H9 (cell line): ENCODE measurements at regions not wholly inside any gene's neighbourhood (a gene's known extent, or its start where the extent isn't known, plus 50 kb on each side); places are given as distances from the start of the nearest gene placed in this dataset.

Experiments used
- DNase-seq: peaks from one replicate; pipeline ENCODE4 v3.0.0-alpha.2; 2017
- H2AFZ ChIP-seq: one replicate; pipeline ENCODE4 v1.6.1; 2013; ENCODE audit warnings: mild to moderate bottlenecking, low read length, control low read depth, moderate library complexity
- H2AK5ac ChIP-seq: 2 replicates; pipeline ENCODE4 v1.6.1; 2013; ENCODE audit warnings: low read length, control low read depth, mixed read lengths; ENCODE audit not compliant: insufficient read length
- H2BK120ac ChIP-seq: one replicate; pipeline ENCODE4 v1.6.1; 2013; ENCODE audit warnings: low read depth, mild to moderate bottlenecking, low read length, control low read depth, inconsistent platforms; ENCODE audit not compliant: poor library complexity, severe bottlenecking
- H2BK12ac ChIP-seq: 2 replicates; pipeline ENCODE4 v1.6.1; 2013; ENCODE audit warnings: low read length, control low read depth, mixed read lengths, low read depth; ENCODE audit not compliant: insufficient read length
- H2BK15ac ChIP-seq: 2 replicates; pipeline ENCODE4 v1.6.1; 2013; ENCODE audit warnings: low read depth, low read length, control low read depth
- H2BK20ac ChIP-seq: one replicate; pipeline ENCODE4 v1.6.1; 2013; ENCODE audit warnings: low read depth, mild to moderate bottlenecking, low read length, control low read depth, inconsistent platforms; ENCODE audit not compliant: poor library complexity, severe bottlenecking
- H2BK5ac ChIP-seq: 2 replicates; pipeline ENCODE4 v1.6.1; 2013; ENCODE audit warnings: low read length, control low read depth, mixed read lengths; ENCODE audit not compliant: insufficient read length
- H3K14ac ChIP-seq: 2 replicates; pipeline ENCODE4 v1.6.1; 2013; ENCODE audit warnings: low read length, control low read depth; ENCODE audit not compliant: insufficient read depth
- H3K18ac ChIP-seq: 2 replicates; pipeline ENCODE4 v1.6.1; 2013; ENCODE audit warnings: low read depth, mild to moderate bottlenecking, mixed read lengths, low read length, control low read depth; ENCODE audit not compliant: insufficient read length
- H3K23ac ChIP-seq: 2 replicates; pipeline ENCODE4 v1.6.1; 2013; ENCODE audit warnings: low read length, control low read depth, mixed read lengths, low read depth; ENCODE audit not compliant: insufficient read length
- H3K23me2 ChIP-seq: 2 replicates; pipeline ENCODE4 v1.6.1; 2013; ENCODE audit warnings: low read depth, mild to moderate bottlenecking, mixed read lengths, low read length, control low read depth; ENCODE audit not compliant: insufficient read length, poor library complexity, severe bottlenecking
- H3K27ac ChIP-seq: 2 replicates; pipeline ENCODE4 v1.5.1; 2013; ENCODE audit warnings: low read length, control low read depth, mixed read lengths, low read depth; ENCODE audit not compliant: insufficient read length
- H3K27me3 ChIP-seq: 2 replicates; pipeline ENCODE4 v1.6.1; 2013; ENCODE audit warnings: low read length, control low read depth, inconsistent platforms; ENCODE audit not compliant: insufficient read depth
- H3K4ac ChIP-seq: 2 replicates; pipeline ENCODE4 v1.6.1; 2013; ENCODE audit warnings: low read depth, mild to moderate bottlenecking, control low read depth, inconsistent platforms, low read length, moderate library complexity
- H3K4me1 ChIP-seq: 2 replicates; pipeline ENCODE4 v1.6.1; 2013; ENCODE audit warnings: low read length, control low read depth, inconsistent platforms; ENCODE audit not compliant: insufficient read depth
- H3K4me2 ChIP-seq: 2 replicates; pipeline ENCODE4 v1.6.1; 2013; ENCODE audit warnings: low read length, control low read depth, mixed read lengths; ENCODE audit not compliant: insufficient read length, insufficient read depth
- H3K56ac ChIP-seq: 2 replicates; pipeline ENCODE4 v1.6.1; 2013; ENCODE audit warnings: low read depth, mild to moderate bottlenecking, mixed read lengths, low read length, control low read depth; ENCODE audit not compliant: insufficient read length
- H3K79me1 ChIP-seq: 2 replicates; pipeline ENCODE4 v1.6.1; 2013; ENCODE audit warnings: low read depth, mild to moderate bottlenecking, moderate library complexity, low read length, control low read depth, inconsistent platforms; ENCODE audit not compliant: insufficient read depth, poor library complexity, severe bottlenecking
- H3K79me2 ChIP-seq: 2 replicates; pipeline ENCODE4 v1.6.1; 2013; ENCODE audit warnings: low read length, control low read depth, inconsistent platforms; ENCODE audit not compliant: insufficient read depth
- H3K9ac ChIP-seq: 2 replicates; pipeline ENCODE4 v1.6.1; 2013; ENCODE audit warnings: low read length, control low read depth, mixed read lengths; ENCODE audit not compliant: insufficient read length; ENCODE audit errors: extremely low read depth
- H3K9me3 ChIP-seq: one replicate; pipeline ENCODE4 v1.6.1; 2013; ENCODE audit warnings: low read depth, low read length, inconsistent platforms; ENCODE audit not compliant: control insufficient read depth
- H3T11ph ChIP-seq: one replicate; pipeline ENCODE4 v1.6.1; 2013; ENCODE audit warnings: mild to moderate bottlenecking, low read length, control low read depth, inconsistent platforms
- H4K20me1 ChIP-seq: one replicate; pipeline ENCODE4 v1.6.1; 2013; ENCODE audit not compliant: control insufficient read depth, insufficient read length, insufficient read depth
- H4K5ac ChIP-seq: 2 replicates; pipeline ENCODE4 v1.6.1; 2013; ENCODE audit warnings: low read depth, mild to moderate bottlenecking, mixed read lengths, low read length, control low read depth; ENCODE audit not compliant: insufficient read length
- H4K8ac ChIP-seq: replicated peaks from 2 replicates; pipeline ENCODE4 v1.6.1; 2013; ENCODE audit warnings: low read length, control low read depth, mixed read lengths, low read depth; ENCODE audit not compliant: insufficient read length
- H4K91ac ChIP-seq: 2 replicates; pipeline ENCODE4 v1.6.1; 2013; ENCODE audit warnings: low read depth, mild to moderate bottlenecking, moderate library complexity, mixed read lengths, low read length, control low read depth; ENCODE audit not compliant: insufficient read length
- H3K27ac Mint-ChIP-seq, 3 experiments: 2 replicates in 2 of 3; 3 replicates in 1 of 3; pipeline ENCODE4 v1.8.0; 2020 to 2021; ENCODE audit warnings: mixed read lengths in 3 of 3, mild to moderate bottlenecking in 1 of 3, moderate library complexity in 1 of 3
- H3K27me3 Mint-ChIP-seq: 2 replicates; pipeline ENCODE4 v1.8.0; 2021; ENCODE audit warnings: low read depth, mild to moderate bottlenecking, moderate library complexity, mixed read lengths
- H3K36me3 Mint-ChIP-seq, 3 experiments: 2 replicates in 2 of 3; 3 replicates in 1 of 3; pipeline ENCODE4 v1.8.0; 2020 to 2021; ENCODE audit warnings: low read depth in 3 of 3, mixed read lengths in 3 of 3; ENCODE audit not compliant: insufficient read depth in 1 of 3
- H3K4me1 Mint-ChIP-seq, 2 experiments: 2 replicates each; pipeline ENCODE4 v1.8.0; 2020; ENCODE audit warnings: mixed read lengths in 2 of 2
- H3K4me3 Mint-ChIP-seq, 2 experiments: 2 replicates in 1 of 2; 3 replicates in 1 of 2; pipeline ENCODE4 v1.8.0; 2020 to 2021; ENCODE audit warnings: mild to moderate bottlenecking in 2 of 2, mixed read lengths in 2 of 2, moderate library complexity in 1 of 2
- H3K9me3 Mint-ChIP-seq, 2 experiments: 2 replicates in 1 of 2; 3 replicates in 1 of 2; pipeline ENCODE4 v1.8.0; 2020; ENCODE audit warnings: mild to moderate bottlenecking in 2 of 2, mixed read lengths in 2 of 2, moderate library complexity in 1 of 2
- WGBS: extraction: QIAGEN DNeasy Blood & Tissue Kit; methylation state at CpG from one replicate; pipeline ENCODE4 v1.1.7; 2013; ENCODE audit warnings: missing lambda C conversion rate, low lambda C conversion rate, mixed read lengths; ENCODE audit not compliant: insufficient read length; ENCODE audit errors: extremely low coverage; 5-methylcytosine and 5-hydroxymethylcytosine counted together
- TF ChIP-seq, protein P1 (sequence below): fragments of 200-600 bp; sonication (generic); conservative IDR thresholded peaks from 3 replicates; pipeline ENCODE4 v1.8.0; 2021; ENCODE audit warnings: antibody characterized with exemption, mild to moderate bottlenecking

DNA sequence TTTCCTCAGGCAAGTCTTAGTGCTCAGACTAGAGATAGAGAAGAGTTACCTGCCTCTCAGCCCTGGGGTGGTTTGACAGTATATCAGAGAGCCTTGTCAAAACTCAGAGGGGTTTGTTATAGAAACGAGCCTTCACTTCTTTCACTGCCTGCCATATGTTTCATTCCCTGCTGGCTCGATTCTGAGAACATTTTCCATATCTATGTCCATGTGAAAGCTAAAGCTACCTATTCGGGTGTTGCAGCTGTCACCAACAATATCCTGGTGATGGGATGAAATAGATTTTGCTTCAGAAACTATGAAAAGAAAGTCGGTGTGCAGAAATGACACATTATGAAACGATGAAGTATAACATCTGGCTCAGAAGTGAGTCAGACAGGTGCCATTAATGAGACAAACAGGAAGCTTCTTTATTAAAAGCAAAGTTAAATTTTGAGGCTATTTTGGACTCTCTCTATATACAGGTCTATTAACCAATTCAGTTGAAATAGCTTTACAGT lies 56.1 kb upstream of the TANK start:
- H3K27me3 Mint-ChIP-seq: no peaks in the 10 kb centered on the region
- H3K4me1 Mint-ChIP-seq: peaks cover 6 to 9% of the 10 kb centered on the region in 2 experiments; a peak in 3 of 4 replicates
- Histone ChIP-seq H3K9ac (no peak overlapping the region), H3K4ac (no peak overlapping the region), H3K23me2 (no peaks in the 10 kb centered on the region), H3K23ac (no peak overlapping the region), H3K18ac (no peak overlapping the region), H2BK20ac (no peak overlapping the region), H2BK120ac (no peak overlapping the region), H2AK5ac (no peak overlapping the region), H4K20me1 (no peaks in the 10 kb centered on the region), H3K27me3 (no peaks in the 10 kb centered on the region), H3T11ph (no peak overlapping the region), H2BK15ac (no peak overlapping the region), H3K4me2 (no peak overlapping the region), H3K79me1 (no peaks in the 10 kb centered on the region), H3K27ac (no peak overlapping the region), H3K56ac (no peak overlapping the region), H4K91ac (no peak overlapping the region), H3K4me1 (no peaks in the 10 kb centered on the region), H3K14ac (no peak overlapping the region), H2BK5ac (no peak overlapping the region), H4K8ac (no peak overlapping the region), H2BK12ac (no peak overlapping the region), H2AFZ (no peak overlapping the region), H4K5ac (no peak overlapping the region), H3K9me3 (no peaks in the 10 kb centered on the region), H3K79me2 (no peaks in the 10 kb centered on the region)
- H3K27ac Mint-ChIP-seq: no peak overlapping the region
- WGBS: no CpG with 5 or more reads among the region's 5 CpGs
- H3K9me3 Mint-ChIP-seq: peaks cover 0 to 3% of the 10 kb centered on the region in 2 experiments; a peak in 1 of 5 replicates
- H3K36me3 Mint-ChIP-seq: no peaks in the 10 kb centered on the region
- H3K4me3 Mint-ChIP-seq: no peak overlapping the region
- TF ChIP-seq, protein P1, sequence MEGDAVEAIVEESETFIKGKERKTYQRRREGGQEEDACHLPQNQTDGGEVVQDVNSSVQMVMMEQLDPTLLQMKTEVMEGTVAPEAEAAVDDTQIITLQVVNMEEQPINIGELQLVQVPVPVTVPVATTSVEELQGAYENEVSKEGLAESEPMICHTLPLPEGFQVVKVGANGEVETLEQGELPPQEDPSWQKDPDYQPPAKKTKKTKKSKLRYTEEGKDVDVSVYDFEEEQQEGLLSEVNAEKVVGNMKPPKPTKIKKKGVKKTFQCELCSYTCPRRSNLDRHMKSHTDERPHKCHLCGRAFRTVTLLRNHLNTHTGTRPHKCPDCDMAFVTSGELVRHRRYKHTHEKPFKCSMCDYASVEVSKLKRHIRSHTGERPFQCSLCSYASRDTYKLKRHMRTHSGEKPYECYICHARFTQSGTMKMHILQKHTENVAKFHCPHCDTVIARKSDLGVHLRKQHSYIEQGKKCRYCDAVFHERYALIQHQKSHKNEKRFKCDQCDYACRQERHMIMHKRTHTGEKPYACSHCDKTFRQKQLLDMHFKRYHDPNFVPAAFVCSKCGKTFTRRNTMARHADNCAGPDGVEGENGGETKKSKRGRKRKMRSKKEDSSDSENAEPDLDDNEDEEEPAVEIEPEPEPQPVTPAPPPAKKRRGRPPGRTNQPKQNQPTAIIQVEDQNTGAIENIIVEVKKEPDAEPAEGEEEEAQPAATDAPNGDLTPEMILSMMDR: no peak
- no peak for DNase-seq
